HG03196 (cell line): ENCODE measurements at regions not wholly inside any gene's neighbourhood (a gene's known extent, or its start where the extent isn't known, plus 50 kb on each side); places are given as distances from the start of the nearest gene placed in this dataset.
"Not testable (repeated sequence)": the region's sequence is repeated elsewhere in the genome, so short reads cannot be mapped to it uniquely, and the experiment has no call there.

Experiments used
- ATAC-seq: cut with Tn5 transposase; IDR thresholded peaks from one replicate; pipeline ENCODE4 v1.9.1; 2021; ENCODE audit not compliant: unreplicated experiment

- not testable (repeated sequence) for ATAC-seq
Observed at GRCh38 chr6:170036367-170036766, 254.5 kb downstream of the DLL1 start.

- ATAC-seq: no peak
Observed at GRCh38 chr6:170035901-170036304, 255.0 kb downstream of the DLL1 start.

- ATAC-seq: no peak
Observed at GRCh38 chr6:170035044-170035443, 255.8 kb downstream of the DLL1 start.

GRCh38 chr6:170034294-170034693, 256.6 kb downstream of the DLL1 start:
- no peak for ATAC-seq

- no peak for ATAC-seq
Observed at GRCh38 chr6:170033666-170034065, 257.2 kb downstream of the DLL1 start.

- no peak for ATAC-seq
Observed at GRCh38 chr6:170032706-170033309, 258.1 kb downstream of the DLL1 start.

GRCh38 chr6:170032197-170032596, 258.7 kb downstream of the DLL1 start:
- no peak for ATAC-seq

- ATAC-seq: no peak
Observed at GRCh38 chr6:170031684-170032121, 259.2 kb downstream of the DLL1 start.

- no peak for ATAC-seq
Observed at GRCh38 chr6:170030821-170031471, 259.9 kb downstream of the DLL1 start.

GRCh38 chr6:170030284-170030815, 260.5 kb downstream of the DLL1 start:
- no peak for ATAC-seq

- no peak for ATAC-seq
Observed at GRCh38 chr6:170029416-170030283, 261.2 kb downstream of the DLL1 start.

- ATAC-seq: no peak
Observed at GRCh38 chr6:170028629-170029345, 262.1 kb downstream of the DLL1 start.

- ATAC-seq: no peak
Observed at GRCh38 chr6:170027647-170028043, 263.2 kb downstream of the DLL1 start.

- no peak for ATAC-seq
Observed at GRCh38 chr6:170026751-170027646, 263.9 kb downstream of the DLL1 start.

GRCh38 chr6:170025935-170026750, 264.7 kb downstream of the DLL1 start:
- no peak for ATAC-seq

GRCh38 chr6:170025341-170025911, 265.5 kb downstream of the DLL1 start:
- ATAC-seq: no peak

GRCh38 chr6:170024940-170025339, 265.9 kb downstream of the DLL1 start:
- ATAC-seq: no peak

GRCh38 chr6:170023620-170024521, 267.0 kb downstream of the DLL1 start:
- no peak for ATAC-seq
